ENCODE measurements at regions not wholly inside any gene's neighbourhood (a gene's known extent, or its start where the extent isn't known, plus 50 kb on each side); places are given as distances from the start of the nearest gene placed in this dataset.

DNA sequence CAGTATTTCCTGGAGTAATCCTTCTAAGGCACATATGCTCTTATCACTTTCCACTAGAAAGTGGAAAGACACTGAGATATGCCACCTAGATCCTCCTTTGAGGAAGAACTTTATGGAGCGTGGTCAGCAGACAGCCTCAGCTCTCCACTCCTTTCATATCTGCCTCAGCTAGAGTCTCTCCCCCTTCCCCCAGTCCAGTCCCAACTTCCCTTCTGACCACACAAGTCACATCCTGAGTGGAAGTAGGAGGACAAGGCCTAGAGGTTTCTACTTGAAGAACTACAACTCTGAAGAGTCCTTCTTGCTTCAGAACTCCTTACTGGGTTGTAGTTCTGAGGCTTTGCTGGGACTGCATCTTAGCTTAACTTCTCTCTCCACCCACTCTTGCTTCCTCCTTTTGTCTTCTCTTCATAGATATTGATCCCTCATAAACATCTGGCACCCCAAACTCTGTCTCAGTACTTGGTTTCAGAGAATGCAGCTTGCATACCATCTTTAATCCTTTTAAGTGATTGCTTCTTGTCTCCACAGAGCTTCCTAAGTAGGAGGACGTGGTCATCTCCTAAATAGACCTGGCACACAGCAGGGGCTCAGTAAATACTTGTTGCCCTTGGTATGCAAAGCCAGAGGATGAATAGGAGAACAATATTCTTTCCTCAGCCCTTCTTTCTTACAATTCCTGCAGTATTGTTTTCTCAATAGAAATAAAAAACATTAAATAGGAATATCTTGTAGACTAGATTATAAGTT is 109.6 kb downstream of the OXSM start:
- no peak for ATAC-seq (ENCODE audit: low read depth in 2 of 2)
- Histone ChIP-seq H3K4me3 (ENCODE audit: low read depth, low read length) (no peak overlapping the region), H3K27ac (ENCODE audit: insufficient read depth, low read length, poor library complexity, severe bottlenecking) (no peak overlapping the region), H3K27me3 (ENCODE audit: control insufficient read depth, insufficient read depth, low read length) (no peaks in the 10 kb centered on the region), H3K36me3 (ENCODE audit: control insufficient read depth, insufficient read depth, low read length) (no peaks in the 10 kb centered on the region), H3K4me1 (ENCODE audit: control insufficient read depth, insufficient read depth, low read length, poor library complexity, severe bottlenecking) (no peaks in the 10 kb centered on the region), H3K9me3 (ENCODE audit: control insufficient read depth in 2 of 2, low read length in 2 of 2) (no peaks in the 10 kb centered on the region)
- H3K4me1 Mint-ChIP-seq, result peaks cover 0 to 13% (median 6%) of the 10 kb centered on the region in 4 donors
- H3K36me3 Mint-ChIP-seq, result no peaks in the 10 kb centered on the region
- no peak overlapping the region for H3K4me3 Mint-ChIP-seq
- H3K27me3 Mint-ChIP-seq, result no peaks in the 10 kb centered on the region
- H3K9me3 Mint-ChIP-seq, result peaks cover 0 to 3% (median 0%) of the 10 kb centered on the region in 7 donors
- H3K27ac Mint-ChIP-seq, result no peak overlapping the region
- DNase-seq, result no peak

DNA sequence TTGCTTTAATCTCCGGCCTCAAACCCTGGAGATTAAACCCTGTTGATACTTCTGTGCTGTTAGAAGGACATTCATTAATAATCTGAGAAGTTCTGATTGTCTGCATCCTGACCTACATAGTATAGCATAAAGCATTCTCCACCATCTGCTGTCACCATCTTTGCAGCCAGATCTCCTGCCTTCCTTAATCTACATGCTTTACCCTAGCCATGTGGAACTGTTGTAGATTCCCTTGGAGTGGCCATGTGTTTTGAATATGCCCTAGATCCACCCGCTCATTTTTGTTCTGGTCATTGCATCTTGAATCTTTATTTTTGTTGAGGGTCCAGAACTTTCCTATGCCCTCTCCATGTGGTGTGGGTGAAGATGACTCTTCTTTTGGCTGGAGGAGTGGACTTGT is 110.3 kb downstream of the OXSM start:
- Mint-ChIP-seq H3K27ac (no peak overlapping the region), H3K9me3 (peaks cover 0 to 3% (median 0%) of the 10 kb centered on the region in 7 donors)

GRCh38 chr3:25901796-25902195 is 111.9 kb downstream of the OXSM start:
- peak in 2 of 3 donors; percentile 7 to 30 for DNase-seq
- Mint-ChIP-seq H3K4me1 (peaks cover 0 to 13% (median 6%) of the 10 kb centered on the region in 4 donors), H3K4me3 (peak overlapping the region in 1 of 4 donors; percentile 20), H3K36me3 (no peaks in the 10 kb centered on the region), H3K9me3 (peaks cover 0 to 3% (median 0%) of the 10 kb centered on the region in 7 donors), H3K27ac (no peak overlapping the region), H3K27me3 (no peaks in the 10 kb centered on the region)
- Histone ChIP-seq H3K27ac (ENCODE audit: insufficient read depth, low read length, poor library complexity, severe bottlenecking) (no peak overlapping the region), H3K4me3 (ENCODE audit: low read depth, low read length) (peak overlapping the region; percentile 8), H3K27me3 (ENCODE audit: control insufficient read depth, insufficient read depth, low read length) (no peaks in the 10 kb centered on the region), H3K36me3 (ENCODE audit: control insufficient read depth, insufficient read depth, low read length) (no peaks in the 10 kb centered on the region), H3K4me1 (ENCODE audit: control insufficient read depth, insufficient read depth, low read length, poor library complexity, severe bottlenecking) (no peaks in the 10 kb centered on the region), H3K9me3 (ENCODE audit: control insufficient read depth in 2 of 2, low read length in 2 of 2) (no peaks in the 10 kb centered on the region)
- ATAC-seq (ENCODE audit: low read depth in 2 of 2), result peak in 1 of 2 donors; percentile 52

More for the DNA sequence above, 110.3 kb downstream of the OXSM start:
- H3K36me3 Mint-ChIP-seq, result no peaks in the 10 kb centered on the region
- Histone ChIP-seq H3K4me1 (ENCODE audit: control insufficient read depth, insufficient read depth, low read length, poor library complexity, severe bottlenecking) (no peaks in the 10 kb centered on the region), H3K27me3 (ENCODE audit: control insufficient read depth, insufficient read depth, low read length) (no peaks in the 10 kb centered on the region), H3K4me3 (ENCODE audit: low read depth, low read length) (no peak overlapping the region), H3K36me3 (ENCODE audit: control insufficient read depth, insufficient read depth, low read length) (no peaks in the 10 kb centered on the region), H3K9me3 (ENCODE audit: control insufficient read depth in 2 of 2, low read length in 2 of 2) (no peaks in the 10 kb centered on the region), H3K27ac (ENCODE audit: insufficient read depth, low read length, poor library complexity, severe bottlenecking) (no peak overlapping the region)
- ATAC-seq (ENCODE audit: low read depth in 2 of 2) (no peak), DNase-seq (no peak)
- H3K4me3 Mint-ChIP-seq, result no peak overlapping the region
- H3K4me1 Mint-ChIP-seq, result peaks cover 0 to 13% (median 6%) of the 10 kb centered on the region in 4 donors
- H3K27me3 Mint-ChIP-seq, result no peaks in the 10 kb centered on the region

DNA sequence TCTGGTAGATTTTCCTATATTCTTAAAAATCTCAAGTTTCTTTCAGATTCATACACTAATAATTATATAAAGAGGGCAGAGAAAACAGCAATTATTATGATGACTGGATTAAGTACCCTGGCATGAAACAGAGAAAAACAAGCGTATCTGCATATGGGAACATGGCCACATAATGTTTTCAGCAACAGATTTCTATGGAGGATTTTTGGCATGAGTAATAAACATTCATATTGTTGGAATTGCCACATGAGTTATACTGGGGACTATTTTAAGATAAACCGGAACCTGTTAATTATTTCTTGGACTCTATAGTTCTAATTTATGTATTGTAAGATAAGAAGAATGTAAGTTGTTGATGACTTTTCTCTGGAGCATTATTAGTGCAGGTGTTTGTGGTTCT is 112.7 kb downstream of the OXSM start:
- Mint-ChIP-seq H3K36me3 (no peaks in the 10 kb centered on the region), H3K4me3 (no peak overlapping the region)

DNA sequence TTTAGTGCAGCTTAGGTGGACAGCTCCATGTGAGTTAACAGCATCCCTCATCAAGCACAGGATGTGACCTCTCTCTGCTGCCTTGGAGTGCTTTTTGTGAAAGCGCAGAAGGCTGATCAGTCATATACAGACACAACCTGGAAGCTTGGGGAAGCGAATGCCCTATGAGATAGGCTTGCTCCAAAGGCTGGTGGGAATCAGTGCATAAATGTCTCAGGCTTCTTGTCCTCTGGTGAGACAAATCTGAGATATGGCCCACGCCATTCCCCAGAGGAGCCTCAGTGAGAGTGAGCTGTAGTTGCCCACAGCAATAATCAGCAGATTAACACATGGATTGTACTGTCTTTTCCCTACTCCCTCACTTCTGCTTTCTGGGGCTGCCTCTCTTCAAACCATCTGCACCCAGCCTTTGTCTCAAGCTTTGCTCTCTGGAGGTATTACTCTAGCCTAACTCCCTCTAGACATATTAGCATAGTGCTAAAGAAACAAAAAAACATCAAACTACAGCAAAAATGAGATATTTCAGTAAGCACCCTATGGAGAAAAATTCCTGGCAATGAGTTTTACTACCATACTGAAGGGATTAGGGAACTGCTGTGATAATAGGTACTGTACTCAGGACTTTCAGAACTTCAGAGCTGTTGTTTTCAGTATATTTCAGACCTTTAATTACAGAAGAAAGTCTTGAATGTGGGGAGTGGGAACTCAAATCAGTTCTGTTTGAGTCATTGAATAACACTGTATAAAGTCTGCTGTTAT is 113.7 kb downstream of the OXSM start:
- no peak for DNase-seq
- no peaks in the 10 kb centered on the region for H3K36me3 Mint-ChIP-seq
- peaks cover 0 to 1% (median 0%) of the 10 kb centered on the region in 7 donors for H3K9me3 Mint-ChIP-seq
- Histone ChIP-seq H3K9me3 (ENCODE audit: control insufficient read depth in 2 of 2, low read length in 2 of 2) (no peaks in the 10 kb centered on the region), H3K36me3 (ENCODE audit: control insufficient read depth, insufficient read depth, low read length) (no peaks in the 10 kb centered on the region), H3K27ac (ENCODE audit: insufficient read depth, low read length, poor library complexity, severe bottlenecking) (no peak overlapping the region), H3K4me1 (ENCODE audit: control insufficient read depth, insufficient read depth, low read length, poor library complexity, severe bottlenecking) (no peaks in the 10 kb centered on the region), H3K4me3 (ENCODE audit: low read depth, low read length) (no peak overlapping the region), H3K27me3 (ENCODE audit: control insufficient read depth, insufficient read depth, low read length) (no peaks in the 10 kb centered on the region)
- no peak overlapping the region for H3K27ac Mint-ChIP-seq
- H3K4me3 Mint-ChIP-seq, result no peak overlapping the region
- H3K4me1 Mint-ChIP-seq, result peaks cover 0 to 13% (median 6%) of the 10 kb centered on the region in 4 donors
- H3K27me3 Mint-ChIP-seq, result no peaks in the 10 kb centered on the region
- ATAC-seq (ENCODE audit: low read depth in 2 of 2), result no peak

More for the DNA sequence above, 112.7 kb downstream of the OXSM start:
- Mint-ChIP-seq H3K27ac (no peak overlapping the region), H3K4me1 (peaks cover 0 to 13% (median 6%) of the 10 kb centered on the region in 4 donors), H3K9me3 (peaks cover 0 to 3% (median 0%) of the 10 kb centered on the region in 7 donors), H3K27me3 (no peaks in the 10 kb centered on the region)
- no peak for DNase-seq
- Histone ChIP-seq H3K27me3 (ENCODE audit: control insufficient read depth, insufficient read depth, low read length) (no peaks in the 10 kb centered on the region), H3K27ac (ENCODE audit: insufficient read depth, low read length, poor library complexity, severe bottlenecking) (no peak overlapping the region), H3K36me3 (ENCODE audit: control insufficient read depth, insufficient read depth, low read length) (no peaks in the 10 kb centered on the region), H3K4me1 (ENCODE audit: control insufficient read depth, insufficient read depth, low read length, poor library complexity, severe bottlenecking) (no peaks in the 10 kb centered on the region), H3K4me3 (ENCODE audit: low read depth, low read length) (no peak overlapping the region), H3K9me3 (ENCODE audit: control insufficient read depth in 2 of 2, low read length in 2 of 2) (no peaks in the 10 kb centered on the region)
- ATAC-seq (ENCODE audit: low read depth in 2 of 2), result no peak

- ATAC-seq (ENCODE audit: low read depth in 2 of 2), result no peak
- H3K4me3 Mint-ChIP-seq, result no peak overlapping the region
- no peak overlapping the region for H3K27ac Mint-ChIP-seq
- H3K27me3 Mint-ChIP-seq, result no peaks in the 10 kb centered on the region
- Histone ChIP-seq H3K36me3 (ENCODE audit: control insufficient read depth, insufficient read depth, low read length) (no peaks in the 10 kb centered on the region), H3K27me3 (ENCODE audit: control insufficient read depth, insufficient read depth, low read length) (no peaks in the 10 kb centered on the region), H3K4me1 (ENCODE audit: control insufficient read depth, insufficient read depth, low read length, poor library complexity, severe bottlenecking) (no peaks in the 10 kb centered on the region), H3K9me3 (ENCODE audit: control insufficient read depth in 2 of 2, low read length in 2 of 2) (no peaks in the 10 kb centered on the region), H3K27ac (ENCODE audit: insufficient read depth, low read length, poor library complexity, severe bottlenecking) (no peak overlapping the region), H3K4me3 (ENCODE audit: low read depth, low read length) (no peak overlapping the region)
- H3K9me3 Mint-ChIP-seq, result no peaks in the 10 kb centered on the region
- H3K36me3 Mint-ChIP-seq, result no peaks in the 10 kb centered on the region
- DNase-seq, result no peak
- H3K4me1 Mint-ChIP-seq, result peaks cover 0 to 13% (median 6%) of the 10 kb centered on the region in 4 donors
Measured at GRCh38 chr3:25904206-25904605, 114.3 kb downstream of the OXSM start.

DNA sequence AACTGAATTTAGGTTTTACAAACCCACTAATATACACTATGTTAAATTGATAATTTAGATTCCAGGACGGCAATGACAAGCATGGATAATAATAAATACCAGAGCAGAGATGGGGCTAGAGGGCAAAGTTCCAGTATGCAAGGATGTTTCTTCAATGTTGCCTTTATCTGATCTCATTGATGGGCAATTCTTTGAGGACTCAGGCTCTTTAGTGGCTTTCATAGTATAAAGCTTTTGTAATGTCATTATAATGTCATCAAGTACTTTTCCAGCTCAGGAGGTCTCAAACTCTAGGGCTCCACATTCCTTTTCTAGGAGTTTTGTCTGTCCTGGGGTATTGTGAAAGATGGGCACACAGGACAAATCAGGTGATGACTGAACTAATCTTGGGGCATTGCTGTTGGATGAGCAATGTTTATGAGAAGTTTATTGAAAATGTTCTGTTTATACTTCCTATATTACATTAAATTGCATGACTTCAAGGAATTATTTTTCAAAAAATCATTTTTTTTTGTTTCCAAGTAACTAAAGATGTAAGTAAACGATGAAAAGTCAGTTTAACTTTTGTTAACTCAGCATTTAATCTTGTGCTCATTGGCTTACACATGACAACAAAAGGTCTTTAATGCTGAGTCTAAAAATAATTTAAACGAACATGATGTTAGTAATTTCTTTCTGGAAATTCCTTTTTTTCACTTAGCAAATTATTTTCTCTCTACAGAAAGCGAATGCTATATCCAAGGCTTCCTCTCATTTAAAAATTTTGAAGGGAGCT is 116.4 kb downstream of the OXSM start:
- H3K27me3 Mint-ChIP-seq, result no peaks in the 10 kb centered on the region
- Histone ChIP-seq H3K4me1 (ENCODE audit: control insufficient read depth, insufficient read depth, low read length, poor library complexity, severe bottlenecking) (no peaks in the 10 kb centered on the region), H3K4me3 (ENCODE audit: low read depth, low read length) (no peak overlapping the region), H3K9me3 (ENCODE audit: control insufficient read depth in 2 of 2, low read length in 2 of 2) (no peaks in the 10 kb centered on the region), H3K27me3 (ENCODE audit: control insufficient read depth, insufficient read depth, low read length) (no peaks in the 10 kb centered on the region), H3K27ac (ENCODE audit: insufficient read depth, low read length, poor library complexity, severe bottlenecking) (no peak overlapping the region), H3K36me3 (ENCODE audit: control insufficient read depth, insufficient read depth, low read length) (no peaks in the 10 kb centered on the region)
- H3K4me3 Mint-ChIP-seq, result no peak overlapping the region
- H3K4me1 Mint-ChIP-seq, result peaks cover 0 to 13% (median 7%) of the 10 kb centered on the region in 4 donors
- no peaks in the 10 kb centered on the region for H3K36me3 Mint-ChIP-seq
- no peaks in the 10 kb centered on the region for H3K9me3 Mint-ChIP-seq
- ATAC-seq (ENCODE audit: low read depth in 2 of 2), result no peak
- DNase-seq, result no peak
- no peak overlapping the region for H3K27ac Mint-ChIP-seq

Data from CD4-positive, CD25-positive, alpha-beta regulatory T cell (primary cell).